Fibroblast of lung (primary cell): ENCODE measurements at regions not wholly inside any gene's neighbourhood (a gene's known extent, or its start where the extent isn't known, plus 50 kb on each side); places are given as distances from the start of the nearest gene placed in this dataset.

ENCODE experiments used
- EZH2 ChIP-seq: IDR thresholded peaks from 2 replicates; pipeline ENCODE4 v1.5.1; 2012; ENCODE audit warnings: low read length, control low read depth, mild to moderate bottlenecking; ENCODE audit errors: missing control alignments
- TF ChIP-seq, protein P1 (sequence below), 2 donors: IDR thresholded peaks in 1 of 2; conservative IDR thresholded peaks in 1 of 2; 1 replicate in 1 of 2; 2 replicates in 1 of 2; pipeline ENCODE4 v1.5.1; 2011 to 2012; ENCODE audit warnings: low read length in 2 of 2, control low read depth in 1 of 2, inconsistent platforms in 1 of 2, low read depth in 1 of 2, mild to moderate bottlenecking in 1 of 2

DNA sequence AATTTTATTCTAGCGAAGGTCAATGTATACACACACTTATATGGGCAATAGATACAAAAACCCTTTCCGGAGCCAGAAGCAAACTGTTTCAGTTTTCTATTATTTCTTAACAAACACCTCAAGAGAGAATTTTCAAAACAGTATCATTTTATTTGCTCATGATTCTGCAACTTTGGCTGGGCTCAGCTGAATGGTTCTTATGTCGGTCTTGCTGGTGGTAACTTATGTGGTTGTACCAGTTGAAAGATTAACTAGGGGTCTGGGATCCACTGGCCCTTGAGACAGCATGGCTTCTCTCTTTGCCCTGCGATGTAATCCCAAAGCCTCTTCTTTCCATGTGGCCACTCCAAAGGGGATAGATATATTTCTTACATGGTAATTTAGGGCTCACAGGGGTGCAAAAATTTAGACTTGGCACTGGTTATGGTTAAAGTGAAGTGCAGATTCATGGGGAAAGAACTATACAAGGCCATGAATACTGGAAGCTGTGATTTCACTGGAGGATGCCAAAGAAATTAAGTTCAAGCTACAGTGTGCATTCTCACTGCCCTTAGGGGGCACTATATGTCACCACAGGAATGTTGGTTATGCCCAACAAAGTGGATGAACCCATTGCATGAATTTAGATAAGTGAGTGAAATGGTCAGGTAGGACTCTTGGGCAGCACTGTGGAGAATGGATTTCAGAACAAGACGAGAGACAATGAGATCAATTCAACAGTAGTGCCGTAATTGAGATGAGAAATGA lies 94.3 kb upstream of the NAV3 start:
- TF ChIP-seq, protein P1, sequence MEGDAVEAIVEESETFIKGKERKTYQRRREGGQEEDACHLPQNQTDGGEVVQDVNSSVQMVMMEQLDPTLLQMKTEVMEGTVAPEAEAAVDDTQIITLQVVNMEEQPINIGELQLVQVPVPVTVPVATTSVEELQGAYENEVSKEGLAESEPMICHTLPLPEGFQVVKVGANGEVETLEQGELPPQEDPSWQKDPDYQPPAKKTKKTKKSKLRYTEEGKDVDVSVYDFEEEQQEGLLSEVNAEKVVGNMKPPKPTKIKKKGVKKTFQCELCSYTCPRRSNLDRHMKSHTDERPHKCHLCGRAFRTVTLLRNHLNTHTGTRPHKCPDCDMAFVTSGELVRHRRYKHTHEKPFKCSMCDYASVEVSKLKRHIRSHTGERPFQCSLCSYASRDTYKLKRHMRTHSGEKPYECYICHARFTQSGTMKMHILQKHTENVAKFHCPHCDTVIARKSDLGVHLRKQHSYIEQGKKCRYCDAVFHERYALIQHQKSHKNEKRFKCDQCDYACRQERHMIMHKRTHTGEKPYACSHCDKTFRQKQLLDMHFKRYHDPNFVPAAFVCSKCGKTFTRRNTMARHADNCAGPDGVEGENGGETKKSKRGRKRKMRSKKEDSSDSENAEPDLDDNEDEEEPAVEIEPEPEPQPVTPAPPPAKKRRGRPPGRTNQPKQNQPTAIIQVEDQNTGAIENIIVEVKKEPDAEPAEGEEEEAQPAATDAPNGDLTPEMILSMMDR (conservative IDR thresholded peaks at IDR 0.05 in 1 of 2, IDR thresholded peaks at IDR 0.05 in 1 of 2; ENCODE audit: low read depth in 1 of 2, low read length in 2 of 2): no peak
- TF ChIP-seq EZH2: no peak
